Kidney epithelial cell (primary cell): ENCODE measurements at regions not wholly inside any gene's neighbourhood (a gene's known extent, or its start where the extent isn't known, plus 50 kb on each side); places are given as distances from the start of the nearest gene placed in this dataset.

Experiments used
- DNase-seq: peaks from one replicate; pipeline ENCODE4 v3.0.0-alpha.2; 2010; ENCODE audit warnings: low read depth
- H3K27me3 ChIP-seq: 2 replicates; pipeline ENCODE4 v1.6.0; 2011; ENCODE audit warnings: low read length; ENCODE audit not compliant: control insufficient read depth, insufficient read depth
- H3K36me3 ChIP-seq: 2 replicates; pipeline ENCODE4 v1.5.1; 2011; ENCODE audit warnings: low read length; ENCODE audit not compliant: control insufficient read depth, insufficient read depth
- H3K4me3 ChIP-seq: 2 replicates; pipeline ENCODE4 v1.5.1; 2011; ENCODE audit warnings: low read depth, mild to moderate bottlenecking, control low read depth, low read length
- CTCF ChIP-seq: IDR thresholded peaks from 2 replicates; pipeline ENCODE4 v1.5.1; 2011; ENCODE audit warnings: mild to moderate bottlenecking, moderate library complexity, low read length, control low read depth, inconsistent platforms; ENCODE audit not compliant: insufficient read depth, poor library complexity, severe bottlenecking

GRCh38 chr15:69513450-69513960, 60.9 kb downstream of the RPLP1 start:
- DNase-seq: no peak
- peaks cover 6% of the 10 kb centered on the region for H3K27me3 ChIP-seq
- H3K36me3 ChIP-seq: no peaks in the 10 kb centered on the region
- no peak for TF ChIP-seq CTCF
- no peak overlapping the region for H3K4me3 ChIP-seq

DNA sequence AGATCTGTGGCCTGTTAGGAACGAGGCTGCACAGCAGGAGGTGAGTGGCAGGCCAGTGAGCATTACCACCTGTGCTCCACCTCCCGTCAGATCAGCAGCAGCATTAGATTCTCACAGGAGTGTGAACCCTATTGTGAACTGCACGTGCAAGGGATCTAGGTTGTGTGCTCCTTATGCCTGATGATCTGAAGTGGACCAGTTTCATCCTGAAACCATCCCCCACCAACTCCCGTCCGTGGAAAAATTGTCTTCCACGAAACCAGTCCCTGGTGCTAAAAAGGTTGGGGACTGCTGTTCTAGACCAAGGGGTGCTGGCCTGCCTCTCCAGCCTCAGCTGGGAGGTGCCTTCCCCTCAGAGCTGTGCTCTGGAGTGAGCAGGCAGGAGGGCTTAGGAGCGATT, 61.4 kb downstream of the RPLP1 start:
- TF ChIP-seq CTCF: no peak
- Histone ChIP-seq H3K4me3 (no peak overlapping the region), H3K27me3 (peaks cover 6% of the 10 kb centered on the region)

GRCh38 chr15:69515508-69515907, 62.9 kb downstream of the RPLP1 start:
- TF ChIP-seq CTCF: no peak
- H3K27me3 ChIP-seq: peaks cover 6% of the 10 kb centered on the region
- H3K4me3 ChIP-seq: no peak overlapping the region
- no peaks in the 10 kb centered on the region for H3K36me3 ChIP-seq
- DNase-seq: no peak

More for the DNA sequence above, 61.4 kb downstream of the RPLP1 start:
- H3K36me3 ChIP-seq: no peaks in the 10 kb centered on the region
- DNase-seq: no peak

DNA sequence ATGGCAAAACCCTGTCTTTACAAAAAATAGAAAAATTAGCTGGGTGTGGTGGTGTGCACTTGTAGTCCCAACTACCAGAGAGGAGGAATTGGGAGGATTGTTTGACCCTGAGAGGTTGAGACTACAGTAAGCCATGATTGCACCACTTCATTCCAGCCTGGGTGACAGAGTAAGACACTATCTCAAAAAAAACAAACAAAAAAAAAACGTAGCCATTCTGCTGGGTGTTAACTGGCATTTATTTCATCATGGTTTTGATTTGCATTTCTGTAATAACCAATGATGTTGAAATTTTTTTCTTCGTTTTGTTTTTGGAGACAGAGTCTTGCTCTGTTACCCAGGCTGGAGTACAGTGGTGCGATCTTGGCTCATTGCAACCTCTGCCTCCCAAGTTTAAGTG, 63.3 kb downstream of the RPLP1 start:
- DNase-seq: no peak
- Histone ChIP-seq H3K27me3 (peaks cover 6% of the 10 kb centered on the region), H3K36me3 (no peaks in the 10 kb centered on the region), H3K4me3 (no peak overlapping the region)
- TF ChIP-seq CTCF: no peak

DNA sequence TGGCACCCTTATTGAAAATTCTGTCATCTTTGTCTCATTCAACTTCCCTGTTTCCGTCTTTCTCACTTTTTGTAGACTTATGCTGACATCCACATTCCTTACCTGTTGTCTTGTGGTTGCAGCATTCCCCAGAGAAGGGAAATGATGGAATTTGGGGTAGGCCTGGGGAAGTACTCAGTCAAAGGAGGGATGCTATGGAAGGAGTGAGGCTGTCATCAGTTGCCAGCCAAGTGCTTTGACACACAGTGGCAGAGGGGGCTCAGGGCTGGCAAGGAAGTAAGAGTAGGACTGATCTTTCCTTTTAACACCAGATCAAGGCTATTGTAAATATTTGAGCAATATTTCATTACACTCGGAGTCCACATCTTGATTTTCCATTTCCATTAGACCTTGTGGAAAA, 64.4 kb downstream of the RPLP1 start:
- H3K4me3 ChIP-seq: no peak overlapping the region
- DNase-seq: no peak
- TF ChIP-seq CTCF: no peak

GRCh38 chr15:69518806-69519205, 66.2 kb downstream of the RPLP1 start:
- Histone ChIP-seq H3K36me3 (no peaks in the 10 kb centered on the region), H3K4me3 (no peak overlapping the region), H3K27me3 (no peaks in the 10 kb centered on the region)
- TF ChIP-seq CTCF: no peak
- DNase-seq: no peak

More for the DNA sequence above, 64.4 kb downstream of the RPLP1 start:
- Histone ChIP-seq H3K36me3 (no peaks in the 10 kb centered on the region), H3K27me3 (peaks cover 6% of the 10 kb centered on the region)
